SK-N-SH (cell line): ENCODE measurements at regions not wholly inside any gene's neighbourhood (a gene's known extent, or its start where the extent isn't known, plus 50 kb on each side); places are given as distances from the start of the nearest gene placed in this dataset.

ENCODE experiments used
- GABPA ChIP-seq: IDR thresholded peaks from 2 replicates; pipeline ENCODE4 v1.4.0; 2012; ENCODE audit warnings: low read depth, mild to moderate bottlenecking
- GATA2 ChIP-seq: sonication (generic); formaldehyde crosslinking; IDR thresholded peaks from 2 replicates; pipeline ENCODE4 v1.5.0; 2020; ENCODE audit warnings: mild to moderate bottlenecking, missing genetic modification reagents
- POLR2AphosphoS5 ChIP-seq: IDR thresholded peaks from 2 replicates; pipeline ENCODE4 v1.6.1; 2012; ENCODE audit warnings: low read depth, low read length
- RAD21 ChIP-seq: IDR thresholded peaks from 2 replicates; pipeline ENCODE4 v1.6.1; 2012; ENCODE audit warnings: mild to moderate bottlenecking, low read length
- SIN3A ChIP-seq: IDR thresholded peaks from 2 replicates; pipeline ENCODE4 v1.6.1; 2012; ENCODE audit warnings: low read depth, mild to moderate bottlenecking, low read length, moderate library complexity, borderline replicate concordance
- SMC3 ChIP-seq: IDR thresholded peaks from 2 replicates; pipeline ENCODE4 v1.6.1; 2012; ENCODE audit warnings: low read depth, low read length, improper control_type of control experiment
- TAF1 ChIP-seq: IDR thresholded peaks from 2 replicates; pipeline ENCODE4 v1.6.1; 2012; ENCODE audit warnings: low read depth, mild to moderate bottlenecking, low read length, moderate library complexity, borderline replicate concordance
- TF ChIP-seq, protein P1 (sequence below): fragments of 200-600 bp; sonication (generic); IDR thresholded peaks from 2 replicates; pipeline ENCODE4 v1.6.1; 2017; ENCODE audit warnings: antibody characterized with exemption, mild to moderate bottlenecking, moderate library complexity
- TF ChIP-seq, protein P2 (sequence below): IDR thresholded peaks from 2 replicates; pipeline ENCODE4 v1.6.1; 2012; ENCODE audit warnings: mild to moderate bottlenecking, low read depth, low read length, moderate library complexity

- no peak for TF ChIP-seq POLR2AphosphoS5
- TF ChIP-seq, protein P1, sequence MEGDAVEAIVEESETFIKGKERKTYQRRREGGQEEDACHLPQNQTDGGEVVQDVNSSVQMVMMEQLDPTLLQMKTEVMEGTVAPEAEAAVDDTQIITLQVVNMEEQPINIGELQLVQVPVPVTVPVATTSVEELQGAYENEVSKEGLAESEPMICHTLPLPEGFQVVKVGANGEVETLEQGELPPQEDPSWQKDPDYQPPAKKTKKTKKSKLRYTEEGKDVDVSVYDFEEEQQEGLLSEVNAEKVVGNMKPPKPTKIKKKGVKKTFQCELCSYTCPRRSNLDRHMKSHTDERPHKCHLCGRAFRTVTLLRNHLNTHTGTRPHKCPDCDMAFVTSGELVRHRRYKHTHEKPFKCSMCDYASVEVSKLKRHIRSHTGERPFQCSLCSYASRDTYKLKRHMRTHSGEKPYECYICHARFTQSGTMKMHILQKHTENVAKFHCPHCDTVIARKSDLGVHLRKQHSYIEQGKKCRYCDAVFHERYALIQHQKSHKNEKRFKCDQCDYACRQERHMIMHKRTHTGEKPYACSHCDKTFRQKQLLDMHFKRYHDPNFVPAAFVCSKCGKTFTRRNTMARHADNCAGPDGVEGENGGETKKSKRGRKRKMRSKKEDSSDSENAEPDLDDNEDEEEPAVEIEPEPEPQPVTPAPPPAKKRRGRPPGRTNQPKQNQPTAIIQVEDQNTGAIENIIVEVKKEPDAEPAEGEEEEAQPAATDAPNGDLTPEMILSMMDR: no peak
- TF ChIP-seq, protein P2, sequence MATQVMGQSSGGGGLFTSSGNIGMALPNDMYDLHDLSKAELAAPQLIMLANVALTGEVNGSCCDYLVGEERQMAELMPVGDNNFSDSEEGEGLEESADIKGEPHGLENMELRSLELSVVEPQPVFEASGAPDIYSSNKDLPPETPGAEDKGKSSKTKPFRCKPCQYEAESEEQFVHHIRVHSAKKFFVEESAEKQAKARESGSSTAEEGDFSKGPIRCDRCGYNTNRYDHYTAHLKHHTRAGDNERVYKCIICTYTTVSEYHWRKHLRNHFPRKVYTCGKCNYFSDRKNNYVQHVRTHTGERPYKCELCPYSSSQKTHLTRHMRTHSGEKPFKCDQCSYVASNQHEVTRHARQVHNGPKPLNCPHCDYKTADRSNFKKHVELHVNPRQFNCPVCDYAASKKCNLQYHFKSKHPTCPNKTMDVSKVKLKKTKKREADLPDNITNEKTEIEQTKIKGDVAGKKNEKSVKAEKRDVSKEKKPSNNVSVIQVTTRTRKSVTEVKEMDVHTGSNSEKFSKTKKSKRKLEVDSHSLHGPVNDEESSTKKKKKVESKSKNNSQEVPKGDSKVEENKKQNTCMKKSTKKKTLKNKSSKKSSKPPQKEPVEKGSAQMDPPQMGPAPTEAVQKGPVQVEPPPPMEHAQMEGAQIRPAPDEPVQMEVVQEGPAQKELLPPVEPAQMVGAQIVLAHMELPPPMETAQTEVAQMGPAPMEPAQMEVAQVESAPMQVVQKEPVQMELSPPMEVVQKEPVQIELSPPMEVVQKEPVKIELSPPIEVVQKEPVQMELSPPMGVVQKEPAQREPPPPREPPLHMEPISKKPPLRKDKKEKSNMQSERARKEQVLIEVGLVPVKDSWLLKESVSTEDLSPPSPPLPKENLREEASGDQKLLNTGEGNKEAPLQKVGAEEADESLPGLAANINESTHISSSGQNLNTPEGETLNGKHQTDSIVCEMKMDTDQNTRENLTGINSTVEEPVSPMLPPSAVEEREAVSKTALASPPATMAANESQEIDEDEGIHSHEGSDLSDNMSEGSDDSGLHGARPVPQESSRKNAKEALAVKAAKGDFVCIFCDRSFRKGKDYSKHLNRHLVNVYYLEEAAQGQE: no peak
- TF ChIP-seq GABPA: no peak
- no peak for TF ChIP-seq RAD21
- TF ChIP-seq SIN3A: no peak
- TF ChIP-seq TAF1: no peak
- no peak for TF ChIP-seq GATA2 (CRISPR knock-in tag)
- TF ChIP-seq SMC3: no peak
Observed at GRCh38 chr13:91146601-91147000, 200.9 kb upstream of the MIR17HG start.
